Endothelial cell of umbilical vein (primary cell): ENCODE measurements at regions not wholly inside any gene's neighbourhood (a gene's known extent, or its start where the extent isn't known, plus 50 kb on each side); places are given as distances from the start of the nearest gene placed in this dataset.

Source experiments
- BruUV-seq: library from RNA; stranded (reverse); fragments of 400-500 nt; replicated peaks from 2 replicates; lab custom pipeline; 2021; lab: Mats Ljungman, UMichigan
- CTCF ChIA-PET: fragments of 300-600, 350-600 bp; sonication (Branson Sonifier 250); formaldehyde crosslinking; loops from one replicate; lab custom pipeline; 2021; ENCODE audit warnings: antibody characterized with exemption, inconsistent platforms; lab: Charles Lee
- POLR2A ChIA-PET: fragments of 300-600, 350-600 bp; sonication (Branson Sonifier 250); formaldehyde crosslinking; loops from one replicate; lab custom pipeline; 2021; ENCODE audit warnings: antibody characterized with exemption, inconsistent platforms; lab: Charles Lee
- DNase-seq: peaks from one replicate; pipeline ENCODE4 v3.0.0-alpha.2; 2011; ENCODE audit warnings: low read depth, low spot score
- FAIRE-seq: peaks from 2 replicates; lab custom pipeline; 2011; peaks lifted over from hg19 to GRCh38; lab: Jason Lieb, UNC
- H2AFZ ChIP-seq: 2 replicates; pipeline ENCODE4 v1.6.0; 2012; ENCODE audit warnings: low read depth, low read length, control low read depth, inconsistent platforms
- H3K27ac ChIP-seq: 2 replicates; pipeline ENCODE4 v1.5.1; 2011; ENCODE audit warnings: low read depth, mild to moderate bottlenecking, control low read depth, low read length, moderate library complexity; ENCODE audit not compliant: insufficient read depth
- H3K27me3 ChIP-seq, 2 experiments: 2 replicates each; pipeline versions ENCODE4 v1.6.0 to v1.6.1; 2011; ENCODE audit warnings: low read length in 2 of 2, mixed read lengths in 1 of 2; ENCODE audit not compliant: control insufficient read depth in 2 of 2, insufficient read depth in 2 of 2
- H3K36me3 ChIP-seq, 2 experiments: 2 replicates in 1 of 2; 3 replicates in 1 of 2; pipeline ENCODE4 v1.5.1; 2011; ENCODE audit warnings: low read length in 2 of 2, mild to moderate bottlenecking in 1 of 2, moderate library complexity in 1 of 2; ENCODE audit not compliant: control insufficient read depth in 2 of 2, insufficient read depth in 2 of 2; ENCODE audit errors: extremely low read depth in 1 of 2
- H3K4me1 ChIP-seq: 3 replicates; pipeline ENCODE4 v1.5.1; 2011; ENCODE audit warnings: mild to moderate bottlenecking, low read length; ENCODE audit not compliant: control insufficient read depth, insufficient read depth; ENCODE audit errors: extremely low read depth
- H3K4me2 ChIP-seq: 2 replicates; pipeline ENCODE4 v1.6.1; 2011; ENCODE audit warnings: low read length, control low read depth, mixed read lengths; ENCODE audit not compliant: insufficient read depth
- H3K4me3 ChIP-seq, 3 experiments: fragments of 200-600 bp in 1 of 3; sonication (generic), shearing (Covaris generic) in 1 of 3; replicated peaks in 1 of 3; 2 replicates each; pipeline ENCODE4 v1.5.1; 2011 to 2016; ENCODE audit warnings: control low read depth in 3 of 3, low read length in 3 of 3, mild to moderate bottlenecking in 2 of 3, inconsistent platforms in 1 of 3, low read depth in 1 of 3, moderate library complexity in 1 of 3; ENCODE audit not compliant: insufficient read depth in 1 of 3
- H3K79me2 ChIP-seq: 2 replicates; pipeline ENCODE4 v1.6.0; 2012; ENCODE audit warnings: low read length, inconsistent platforms; ENCODE audit not compliant: control insufficient read depth, insufficient read depth
- H3K9ac ChIP-seq: replicated peaks from 2 replicates; pipeline ENCODE3; 2011; ENCODE audit warnings: low read length, control low read depth; ENCODE audit not compliant: insufficient read depth; ENCODE audit errors: extremely low read depth
- H3K9me1 ChIP-seq: replicated peaks from 3 replicates; pipeline ENCODE4 v1.6.0; 2011; ENCODE audit warnings: mild to moderate bottlenecking, low read length; ENCODE audit not compliant: control insufficient read depth, insufficient read depth; ENCODE audit errors: extremely low read depth
- H3K9me3 ChIP-seq: replicated peaks from 2 replicates; pipeline ENCODE4 v1.5.1; 2012; ENCODE audit warnings: low read length, inconsistent platforms; ENCODE audit not compliant: control insufficient read depth, insufficient read depth
- H4K20me1 ChIP-seq: replicated peaks from 2 replicates; pipeline ENCODE3; 2011; ENCODE audit warnings: mild to moderate bottlenecking, low read length; ENCODE audit not compliant: control insufficient read depth, insufficient read depth; ENCODE audit errors: extremely low read depth
- FOS ChIP-seq: IDR thresholded peaks from 2 replicates; pipeline ENCODE4 v1.6.1; 2011; ENCODE audit warnings: mild to moderate bottlenecking, low read length, moderate library complexity, borderline replicate concordance; ENCODE audit not compliant: insufficient read depth
- JUN ChIP-seq: IDR thresholded peaks from 2 replicates; pipeline ENCODE4 v1.6.1; 2011; ENCODE audit warnings: borderline replicate concordance, low read depth; ENCODE audit not compliant: insufficient read length, insufficient read depth
- MYC ChIP-seq: IDR thresholded peaks from one replicate; pipeline ENCODE4 v1.6.1; 2011; ENCODE audit warnings: mild to moderate bottlenecking, low read depth, low read length
- POLR2A ChIP-seq: IDR thresholded peaks from 2 replicates; pipeline ENCODE4 v1.6.1; 2012; ENCODE audit warnings: low read depth, mild to moderate bottlenecking, control low read depth, low read length
- POLR2AphosphoS5 ChIP-seq: IDR thresholded peaks from 2 replicates; pipeline ENCODE4 v1.6.1; 2012; ENCODE audit warnings: low read depth, mild to moderate bottlenecking, control low read depth, low read length, moderate library complexity; ENCODE audit not compliant: insufficient read depth
- dilution Hi-C: fragments of 300-500 bp; cut with MboI; formaldehyde crosslinking; loops from one replicate; pipeline ENCODE4 v1.15.0; 2019; ENCODE audit warnings: low sequenced_read_pairs; ENCODE audit not compliant: extremely low pct_ligation_motif_present
- intact Hi-C: fragments of 100-400 bp; cut with micrococcal nuclease; formaldehyde crosslinking; loops from one replicate; pipeline ENCODE4 v1.10.0; 2022
- TF ChIP-seq, protein P1 (sequence below), 2 donors: IDR thresholded peaks; 1 replicate in 1 of 2; 2 replicates in 1 of 2; pipeline ENCODE4 v1.5.1; 2011; ENCODE audit warnings: low read length in 2 of 2, mild to moderate bottlenecking in 2 of 2, moderate library complexity in 2 of 2, control low read depth in 1 of 2, inconsistent platforms in 1 of 2, low read depth in 1 of 2; ENCODE audit not compliant: insufficient read depth in 1 of 2; ENCODE audit errors: extremely low read depth in 1 of 2

DNA sequence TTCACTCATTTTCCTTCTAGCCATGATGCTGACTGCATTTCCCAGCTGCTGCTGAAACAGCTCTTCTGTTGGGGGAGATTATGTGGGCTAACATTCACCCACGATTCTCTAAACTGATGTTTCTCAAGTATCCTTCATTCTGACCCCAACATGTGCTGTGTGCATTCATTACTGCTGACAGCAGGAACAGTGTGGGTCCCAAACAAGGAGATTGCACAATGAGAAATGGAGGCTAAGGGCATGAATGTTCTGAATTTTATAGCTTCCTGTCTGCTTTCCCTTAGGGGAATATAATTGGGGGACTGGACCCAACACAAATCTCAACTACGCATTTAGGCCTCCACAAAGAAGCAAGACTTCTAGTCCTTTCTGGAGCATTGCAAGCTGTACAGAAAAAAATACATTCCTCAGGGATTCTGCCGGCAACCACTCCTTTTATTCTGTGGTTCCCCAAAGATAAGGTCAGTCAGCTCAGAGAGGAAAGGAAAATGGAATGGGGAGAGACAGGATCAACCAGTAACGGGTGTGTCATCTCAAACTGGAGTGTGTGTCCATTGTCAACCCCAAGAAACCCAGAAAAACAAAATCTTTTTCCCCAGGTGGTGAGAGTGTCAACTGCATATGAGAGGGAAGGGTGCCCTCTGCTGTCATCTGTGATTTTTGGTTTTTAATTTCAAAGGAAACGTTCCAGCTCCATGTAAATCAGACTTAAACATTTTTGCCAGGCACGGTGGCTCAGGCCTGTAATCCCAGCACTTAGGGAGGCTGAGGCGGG lies 81.5 kb upstream of the EGFL6 start:
- H3K9me1 ChIP-seq, result no peaks in the 10 kb centered on the region
- no peaks in the 10 kb centered on the region for H3K27me3 ChIP-seq
- peak overlapping the region; percentile 73 for H3K9ac ChIP-seq
- no peaks in the 10 kb centered on the region for H4K20me1 ChIP-seq
- no peak overlapping the region for H3K4me2 ChIP-seq
- dilution Hi-C loops (no loop called here), intact Hi-C loops (loop anchor here (1.0 to 5.0 kb wide), 15 partner anchors 55 to 674 kb away; no protein-coding TSS in a partner anchor)
- H3K4me3 ChIP-seq, result no peak overlapping the region
- ChIA-PET POLR2A (interaction anchor here (0.6 to 1.9 kb wide), 6 partner anchors 108 to 541 kb away, joined by 3 to 23 read pairs (median 5); partner anchors contain the start of gene TMSB4X), CTCF (interaction anchor here (0.7 to 2.4 kb wide), 25 partner anchors 19 to 674 kb away, joined by 3 to 38 read pairs (median 5); no protein-coding TSS in a partner anchor)
- no peak overlapping the region for H2AFZ ChIP-seq
- H3K27ac ChIP-seq, result peak overlapping the region; percentile 90
- H3K36me3 ChIP-seq, result no peaks in the 10 kb centered on the region
- no peaks in the 10 kb centered on the region for H3K9me3 ChIP-seq
- FAIRE-seq (no peak), DNase-seq (peak; percentile 81)
- peaks cover 13% of the 10 kb centered on the region for H3K4me1 ChIP-seq
- BruUV-seq, result TSS peak; percentile 89
- no peaks in the 10 kb centered on the region for H3K79me2 ChIP-seq
- TF ChIP-seq FOS, result no peak
- TF ChIP-seq, protein P1, sequence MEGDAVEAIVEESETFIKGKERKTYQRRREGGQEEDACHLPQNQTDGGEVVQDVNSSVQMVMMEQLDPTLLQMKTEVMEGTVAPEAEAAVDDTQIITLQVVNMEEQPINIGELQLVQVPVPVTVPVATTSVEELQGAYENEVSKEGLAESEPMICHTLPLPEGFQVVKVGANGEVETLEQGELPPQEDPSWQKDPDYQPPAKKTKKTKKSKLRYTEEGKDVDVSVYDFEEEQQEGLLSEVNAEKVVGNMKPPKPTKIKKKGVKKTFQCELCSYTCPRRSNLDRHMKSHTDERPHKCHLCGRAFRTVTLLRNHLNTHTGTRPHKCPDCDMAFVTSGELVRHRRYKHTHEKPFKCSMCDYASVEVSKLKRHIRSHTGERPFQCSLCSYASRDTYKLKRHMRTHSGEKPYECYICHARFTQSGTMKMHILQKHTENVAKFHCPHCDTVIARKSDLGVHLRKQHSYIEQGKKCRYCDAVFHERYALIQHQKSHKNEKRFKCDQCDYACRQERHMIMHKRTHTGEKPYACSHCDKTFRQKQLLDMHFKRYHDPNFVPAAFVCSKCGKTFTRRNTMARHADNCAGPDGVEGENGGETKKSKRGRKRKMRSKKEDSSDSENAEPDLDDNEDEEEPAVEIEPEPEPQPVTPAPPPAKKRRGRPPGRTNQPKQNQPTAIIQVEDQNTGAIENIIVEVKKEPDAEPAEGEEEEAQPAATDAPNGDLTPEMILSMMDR (IDR thresholded peaks at IDR 0.05; ENCODE audit: extremely low read depth in 1 of 2, insufficient read depth in 1 of 2, low read depth in 1 of 2, low read length in 2 of 2), result peak in 1 of 2 donors; percentile 15
- TF ChIP-seq MYC, result no peak
- TF ChIP-seq POLR2A, result peak; percentile 15

GRCh38 chrX:13485167-13485566 lies 84.2 kb upstream of the EGFL6 start:
- Histone ChIP-seq H3K27me3 (no peaks in the 10 kb centered on the region), H3K9me3 (no peaks in the 10 kb centered on the region), H2AFZ (no peak overlapping the region), H3K36me3 (no peaks in the 10 kb centered on the region), H3K4me2 (no peak overlapping the region), H3K79me2 (no peaks in the 10 kb centered on the region), H4K20me1 (no peaks in the 10 kb centered on the region), H3K9ac (no peak overlapping the region), H3K4me3 (no peak overlapping the region), H3K27ac (no peak overlapping the region), H3K9me1 (no peaks in the 10 kb centered on the region), H3K4me1 (peaks cover 13% of the 10 kb centered on the region)
- dilution Hi-C loops (no loop called here), intact Hi-C loops (loop anchor here (5.0 kb wide), 3 partner anchors 183 to 383 kb away; no protein-coding TSS in a partner anchor)
- ChIA-PET CTCF (interaction anchor here (1.1 kb wide), 1 partner anchor 538 kb away, joined by 3 read pairs; no protein-coding TSS in a partner anchor), POLR2A (no interaction called here)
- FAIRE-seq (no peak), DNase-seq (no peak)
- BruUV-seq, result no TSS peak
- TF ChIP-seq JUN (no peak), POLR2AphosphoS5 (no peak)
